ENCODE measurements at regions not wholly inside any gene's neighbourhood (a gene's known extent, or its start where the extent isn't known, plus 50 kb on each side); places are given as distances from the start of the nearest gene placed in this dataset.

DNA sequence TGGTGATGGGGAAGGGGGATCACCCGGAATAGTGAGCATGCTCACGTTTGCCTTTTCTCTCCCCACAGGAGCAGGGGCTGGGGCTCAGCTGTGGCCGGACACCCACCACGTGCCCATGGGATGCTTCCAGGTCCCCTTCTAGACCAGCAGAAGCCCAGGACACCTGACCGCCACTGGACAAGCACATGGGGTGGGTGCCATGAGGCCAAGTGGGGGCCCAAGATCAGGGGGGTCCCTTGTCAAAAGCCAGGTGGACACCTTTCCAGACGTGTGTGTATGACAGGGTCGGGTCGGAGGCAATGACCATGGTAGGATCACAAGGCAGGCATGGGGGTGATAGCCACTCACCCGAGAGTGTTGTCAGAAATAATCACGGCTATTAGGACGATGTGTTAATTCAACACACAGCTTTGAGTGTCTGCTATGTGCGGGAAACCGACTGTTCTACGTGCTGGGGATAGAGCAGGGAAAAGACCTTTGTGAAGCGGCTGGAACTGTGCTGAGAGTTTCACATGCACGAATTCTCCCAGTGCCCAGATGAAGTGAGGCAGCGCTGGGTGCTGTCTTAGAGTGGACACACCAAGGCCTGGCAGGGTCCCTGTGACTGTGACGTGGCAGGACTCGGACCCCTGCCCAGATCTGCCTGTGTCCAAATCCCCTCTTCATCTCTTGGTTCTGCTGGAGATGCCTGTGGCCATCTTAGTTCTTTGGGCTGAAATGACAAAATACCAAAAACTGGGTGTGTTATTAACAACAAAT is 244.7 kb downstream of the NDUFA10 start:
- no peak for DNase-seq (ENCODE audit: low read depth, low spot score)

DNA sequence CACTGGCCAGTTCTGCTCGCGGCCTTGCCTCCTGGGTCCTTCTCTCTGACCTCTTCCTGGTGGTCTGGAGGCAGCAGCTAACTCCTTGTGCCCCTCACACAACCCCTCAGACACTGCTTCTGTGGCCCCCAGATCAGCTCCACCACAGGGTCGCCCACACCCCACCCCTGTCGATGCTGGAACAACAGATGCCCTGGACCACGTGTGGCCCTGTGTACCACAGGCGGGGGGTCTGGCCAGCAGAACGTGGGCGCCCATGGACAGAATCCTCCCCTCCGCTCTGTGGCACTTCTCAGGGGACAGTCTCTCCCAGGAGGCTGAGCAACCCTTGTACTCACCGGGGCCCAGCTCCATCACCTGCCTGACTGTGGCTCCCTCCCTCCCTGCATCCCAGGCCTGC is 245.6 kb downstream of the NDUFA10 start:
- no peak for DNase-seq (ENCODE audit: low read depth, low spot score)

DNA sequence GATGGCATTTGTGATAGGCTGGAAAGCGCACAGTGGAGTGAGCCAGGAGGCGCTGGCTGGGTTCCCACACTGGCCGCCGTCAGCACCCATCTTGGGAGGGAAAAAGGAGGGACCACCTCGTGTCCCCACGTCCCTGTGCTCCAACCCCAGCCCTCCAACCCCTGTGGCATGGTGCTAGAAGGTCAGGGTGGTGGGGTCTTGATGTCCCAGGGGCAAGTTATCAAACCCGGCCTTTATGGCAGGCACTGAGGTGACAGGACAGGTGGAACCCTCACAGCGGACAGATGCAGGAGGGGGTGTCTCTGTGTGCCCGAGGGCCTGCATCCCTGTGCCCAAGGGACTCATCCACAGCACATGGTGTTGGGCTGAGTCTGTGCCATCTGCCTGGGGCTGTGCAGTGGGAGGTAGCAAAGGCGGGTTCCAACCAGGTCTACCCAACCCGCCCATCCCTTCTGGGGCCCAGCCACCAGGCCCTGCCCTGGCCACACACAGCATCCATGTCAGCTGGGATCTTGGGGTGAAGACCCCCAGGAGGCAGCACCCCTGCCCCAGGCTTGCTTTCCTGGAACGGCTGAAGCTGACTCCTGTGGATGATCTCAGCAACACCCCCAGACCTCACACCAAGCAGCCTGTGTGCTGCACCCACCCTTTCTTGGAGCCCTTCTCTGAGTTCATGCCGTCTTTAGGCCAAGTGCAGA is 246.1 kb downstream of the NDUFA10 start:
- DNase-seq (ENCODE audit: low read depth, low spot score): no peak

DNA sequence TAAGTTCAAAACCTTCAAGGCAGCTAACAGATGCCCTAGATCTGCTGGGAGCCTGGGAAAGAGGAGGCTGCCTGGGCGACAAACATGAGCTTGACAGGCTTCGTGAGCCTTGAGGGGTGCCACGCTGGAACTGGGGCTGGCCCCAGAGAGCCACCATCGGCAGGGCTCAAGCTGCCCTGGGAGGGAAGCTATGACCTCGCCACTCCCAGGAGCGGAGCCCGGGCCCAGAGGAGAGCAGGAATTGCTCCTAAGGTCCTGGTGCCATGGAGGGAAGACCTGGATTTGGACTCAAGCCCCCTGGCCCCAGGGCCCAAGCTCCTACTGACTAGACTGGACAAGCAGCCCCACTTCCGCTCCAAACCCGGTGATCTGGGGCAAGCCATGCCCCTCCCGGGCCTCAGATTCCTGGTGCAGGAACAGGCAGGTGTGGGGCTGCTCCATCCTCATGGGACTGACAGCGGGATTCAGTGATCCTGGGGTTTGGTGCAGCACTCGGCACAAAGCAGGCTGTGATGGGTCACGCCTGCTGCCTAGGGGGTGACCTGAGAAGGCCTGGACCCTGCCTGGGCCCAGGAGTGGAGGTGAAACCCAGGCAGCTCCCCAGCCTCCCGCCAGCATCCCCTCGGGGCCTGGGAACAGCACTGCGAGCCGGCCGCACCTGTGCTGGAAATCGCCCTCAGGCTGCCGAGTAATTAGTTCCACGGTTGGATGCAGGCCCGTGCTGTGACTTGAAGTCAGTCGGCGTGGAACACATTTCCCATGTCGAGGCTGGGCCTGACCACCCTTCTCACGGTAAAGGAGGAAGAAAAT is 246.9 kb downstream of the NDUFA10 start:
- DNase-seq (ENCODE audit: low read depth, low spot score): no peak

DNA sequence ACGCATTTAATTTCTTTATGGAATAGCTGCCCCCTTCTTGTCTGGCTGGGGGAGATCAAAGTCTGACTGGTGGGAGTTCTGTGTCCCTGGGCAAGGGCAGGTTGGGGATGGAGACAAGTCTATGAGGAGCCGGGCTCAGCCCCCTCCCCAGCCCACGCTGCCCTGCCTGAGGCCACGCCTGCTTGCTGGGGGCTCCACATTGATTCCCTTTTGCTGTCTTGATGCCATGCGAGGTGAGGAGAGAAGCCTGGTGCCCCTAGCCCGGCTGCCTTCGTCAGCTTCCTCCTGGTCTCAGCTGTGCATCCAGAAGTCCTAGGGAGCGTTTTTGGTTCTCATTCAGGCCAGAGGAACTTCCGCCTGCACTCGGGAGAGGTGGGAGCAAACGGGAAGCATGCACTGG is 247.9 kb downstream of the NDUFA10 start:
- DNase-seq (ENCODE audit: low read depth, low spot score): no peak

GRCh38 chr2:239776436-239777005 is 248.6 kb downstream of the NDUFA10 start:
- no peak for DNase-seq (ENCODE audit: low read depth, low spot score)

DNA sequence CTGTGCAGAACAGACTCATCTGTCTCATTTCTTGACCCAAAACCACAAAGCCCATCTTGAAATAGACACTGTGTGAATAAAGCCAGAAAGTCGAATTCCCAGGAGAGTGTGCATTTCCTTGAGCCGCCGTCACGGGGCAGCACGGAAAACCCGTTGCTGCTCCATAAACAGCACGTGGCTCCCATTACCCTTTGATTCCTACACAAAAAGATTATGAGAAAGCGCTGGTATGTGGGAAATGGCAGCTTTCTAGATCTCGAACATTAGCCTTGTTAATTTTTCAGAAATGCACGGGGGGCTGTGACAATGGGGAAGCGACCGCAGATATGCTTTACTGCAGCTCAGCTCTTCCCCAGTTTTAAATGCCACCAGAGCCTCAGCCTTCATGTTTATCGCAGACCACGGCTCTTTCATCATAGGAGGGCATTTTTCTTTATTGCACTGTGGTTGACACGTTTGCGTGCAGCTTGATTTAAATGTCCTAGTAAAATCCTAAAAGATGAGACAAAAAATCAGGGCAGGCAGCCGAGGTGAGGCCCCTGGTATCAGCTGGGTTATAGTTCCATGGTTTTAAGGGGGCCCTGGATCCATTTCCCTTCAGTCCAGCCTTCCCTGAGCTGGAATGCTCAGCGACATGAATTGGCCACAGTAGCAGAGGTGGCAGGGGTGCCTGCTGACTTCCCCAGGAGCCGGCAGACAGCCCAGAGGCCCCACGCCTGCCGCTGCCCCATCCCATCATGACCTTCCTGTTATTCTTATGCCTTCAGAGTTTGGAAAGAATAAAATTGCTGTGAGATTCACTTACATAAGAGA is 249.3 kb downstream of the NDUFA10 start:
- no peak for DNase-seq (ENCODE audit: low read depth, low spot score)

DNA sequence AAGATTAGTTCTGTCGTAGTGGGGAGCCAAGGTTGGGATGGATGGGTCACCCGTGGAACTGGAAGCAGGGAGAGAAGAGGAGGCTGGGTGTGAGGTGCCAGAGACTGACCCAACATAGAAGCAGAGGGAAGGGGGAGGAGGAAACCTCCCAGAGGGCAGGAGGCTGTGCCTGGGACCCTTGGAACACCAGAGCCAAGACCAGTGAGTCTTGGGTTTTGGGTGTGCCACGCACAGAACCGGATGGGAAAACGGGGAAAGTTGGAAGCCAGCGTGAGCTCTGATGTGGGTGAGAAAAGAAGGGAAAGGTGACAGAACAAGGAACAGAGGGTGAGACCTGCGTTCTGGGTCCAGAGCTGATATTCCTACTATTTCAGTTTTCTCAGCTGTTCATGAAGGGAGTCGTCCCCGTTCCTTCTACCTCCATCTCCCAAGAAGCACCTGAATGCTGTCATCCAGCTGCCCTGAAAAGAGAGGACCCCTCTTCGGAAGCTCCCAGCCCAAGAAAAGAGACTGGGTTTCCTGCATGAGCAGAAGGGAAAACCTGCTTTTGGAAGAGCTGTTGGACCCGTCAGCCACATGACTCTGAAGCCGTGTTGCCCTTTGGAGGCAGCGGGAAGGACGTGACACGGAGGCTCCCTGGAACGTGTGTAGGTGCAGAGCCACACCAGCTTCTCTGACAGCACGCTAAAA is 250.1 kb downstream of the NDUFA10 start:
- DNase-seq (ENCODE audit: low read depth, low spot score): no peak

GRCh38 chr2:239774142-239774462 is 251.0 kb downstream of the NDUFA10 start:
- no peak for DNase-seq (ENCODE audit: low read depth, low spot score)

DNA sequence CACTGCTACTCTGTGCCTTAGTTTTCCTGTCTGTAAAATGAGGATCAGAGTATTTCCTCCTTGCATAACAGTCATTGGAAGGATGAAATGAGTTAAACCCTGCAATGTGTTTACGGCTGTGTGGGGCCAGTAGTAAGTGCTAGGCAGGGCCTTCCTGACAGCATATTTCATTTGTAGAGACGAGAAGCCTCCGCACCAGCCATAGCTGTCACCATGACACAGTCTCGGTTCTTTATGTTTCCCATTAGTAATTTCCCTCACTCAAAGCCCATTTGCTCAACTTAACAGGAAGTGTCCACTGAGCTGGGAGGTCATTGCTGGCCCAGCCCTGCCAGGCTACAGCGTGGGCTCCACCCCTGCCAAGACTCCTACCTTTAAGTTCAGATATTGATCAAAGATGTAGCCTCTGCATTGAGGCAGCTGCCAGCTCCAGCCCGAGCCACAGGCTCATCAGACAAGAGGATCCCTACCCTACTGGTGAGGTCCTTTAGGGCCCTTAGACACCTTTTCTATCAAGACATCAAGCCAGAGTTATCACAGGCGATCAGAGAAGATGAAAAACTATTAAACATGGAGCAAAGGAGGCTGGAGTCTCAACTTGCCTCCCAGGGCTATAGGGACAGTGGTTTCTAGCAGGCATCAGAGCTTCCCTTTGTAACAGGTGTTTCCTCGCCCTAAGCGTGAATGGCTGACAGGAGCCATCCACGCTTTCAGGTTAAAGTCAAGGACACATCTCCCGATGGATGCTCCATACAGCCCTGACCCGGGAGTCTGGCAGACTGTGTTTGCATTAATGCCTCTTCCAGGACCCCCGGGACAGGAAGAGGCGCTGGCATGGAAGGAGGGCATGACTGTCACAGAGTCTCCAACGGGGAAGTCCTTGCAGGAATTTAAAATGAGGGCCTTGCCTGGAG is 251.7 kb downstream of the NDUFA10 start:
- DNase-seq (ENCODE audit: low read depth, low spot score): no peak

GRCh38 chr2:239772721-239773120 is 252.4 kb downstream of the NDUFA10 start:
- DNase-seq (ENCODE audit: low read depth, low spot score): no peak

DNA sequence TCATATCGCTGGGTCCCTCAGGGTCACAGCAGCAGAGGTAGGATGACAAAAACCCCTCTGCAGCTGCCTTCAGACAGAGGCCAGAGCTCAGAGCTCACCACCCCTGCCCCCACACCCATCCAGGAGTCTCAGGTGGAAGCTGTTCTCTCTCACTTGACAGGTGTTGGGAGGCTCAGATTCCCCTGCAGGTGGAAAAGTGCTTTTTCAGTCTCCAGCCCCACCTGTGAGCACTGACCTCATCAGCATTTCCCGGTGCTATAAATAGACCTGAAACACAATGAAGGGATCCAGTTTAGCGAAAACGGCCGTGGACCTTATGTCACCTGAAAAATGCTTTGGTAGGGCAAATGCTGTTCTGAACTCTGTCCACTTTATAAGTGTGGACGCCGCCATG is 254.9 kb downstream of the NDUFA10 start:
- DNase-seq (ENCODE audit: low read depth, low spot score): no peak

DNA sequence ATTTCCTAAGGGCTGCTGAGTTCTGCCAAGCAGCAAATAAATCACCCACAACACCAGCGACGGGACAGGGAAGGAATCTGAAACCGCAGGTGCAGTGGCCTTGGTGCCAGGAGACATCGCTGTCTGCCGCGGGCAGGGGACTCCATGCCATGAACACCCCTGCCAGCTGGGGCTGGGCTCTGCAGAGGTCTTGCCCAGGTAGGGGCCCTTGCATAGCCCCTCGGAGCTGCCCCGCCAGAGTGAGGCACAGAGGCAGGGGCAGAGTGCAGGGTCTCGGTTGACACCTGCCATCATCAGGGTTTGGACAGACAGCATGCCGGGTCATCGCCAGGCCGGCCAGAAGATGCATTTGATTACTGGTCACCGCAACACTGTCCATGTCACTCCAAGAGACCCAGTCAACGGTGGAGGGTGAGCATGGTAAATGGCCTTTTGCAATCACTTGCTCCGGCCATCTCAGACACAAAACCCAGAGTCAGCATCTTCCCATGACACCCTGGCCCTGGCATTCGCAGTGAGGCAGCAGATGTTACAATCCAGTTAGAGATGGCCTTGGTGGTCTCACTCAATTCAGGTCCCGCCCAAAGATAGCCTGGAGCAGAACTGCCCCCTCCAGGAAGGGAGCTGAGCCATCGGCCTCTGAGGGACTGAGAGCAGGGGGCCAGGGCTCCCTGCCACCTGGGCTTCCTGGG is 255.4 kb downstream of the NDUFA10 start:
- no peak for DNase-seq (ENCODE audit: low read depth, low spot score)

- no peak for DNase-seq (ENCODE audit: low read depth, low spot score)
Observed at GRCh38 chr2:239768907-239769553, 256.1 kb downstream of the NDUFA10 start.

- no peak for DNase-seq (ENCODE audit: low read depth, low spot score)
Observed at GRCh38 chr2:239768031-239768790, 256.9 kb downstream of the NDUFA10 start.

- DNase-seq (ENCODE audit: low read depth, low spot score): no peak
Observed at GRCh38 chr2:239767021-239767905, 257.9 kb downstream of the NDUFA10 start.

DNA sequence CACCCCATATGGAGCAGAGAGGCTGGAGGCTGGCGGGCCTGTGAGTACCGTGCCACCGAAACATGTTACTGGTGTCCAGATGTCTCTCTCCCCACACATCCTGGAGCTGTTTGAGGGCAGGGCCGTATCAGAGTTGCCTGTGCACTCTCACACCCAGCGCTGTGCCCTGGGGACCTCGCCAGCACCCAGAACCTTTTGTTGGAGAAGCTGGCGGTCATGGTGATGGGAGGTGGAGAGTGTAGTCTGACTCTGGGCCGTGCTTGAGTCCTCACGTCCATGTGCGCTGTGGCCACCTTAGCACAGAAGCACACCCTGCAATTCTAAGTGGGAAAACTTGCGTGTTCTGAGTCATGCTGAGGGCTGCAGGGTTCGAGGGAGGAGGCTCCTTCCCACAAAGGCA is 259.2 kb downstream of the NDUFA10 start:
- DNase-seq (ENCODE audit: low read depth, low spot score): no peak

Measured in activated CD4-positive, CD25-positive, alpha-beta regulatory T cell treated with anti-CD3 and anti-CD28 coated beads, Interleukin-2, amount 50 U/mL, for 16 hours (primary cell).